Keratinocyte (primary cell): ENCODE measurements at regions not wholly inside any gene's neighbourhood (a gene's known extent, or its start where the extent isn't known, plus 50 kb on each side); places are given as distances from the start of the nearest gene placed in this dataset.

ENCODE experiments used
- DNase-seq: peaks from one replicate; pipeline ENCODE4 v3.0.0-alpha.2; 2011; ENCODE audit warnings: low read depth, missing footprints, low spot score
- FAIRE-seq: peaks from 2 replicates; lab custom pipeline; 2011; peaks lifted over from hg19 to GRCh38; lab: Jason Lieb, UNC
- H2AFZ ChIP-seq: 2 replicates; pipeline ENCODE4 v1.6.0; 2012; ENCODE audit warnings: low read length, control low read depth, inconsistent platforms; ENCODE audit not compliant: control insufficient read depth
- H3K27ac ChIP-seq: 2 replicates; pipeline ENCODE4 v1.5.1; 2011; ENCODE audit warnings: low read length; ENCODE audit not compliant: control insufficient read depth, insufficient read depth
- H3K27me3 ChIP-seq: 3 replicates; pipeline ENCODE4 v1.6.0; 2011; ENCODE audit warnings: low read length; ENCODE audit not compliant: control insufficient read depth, insufficient read depth; ENCODE audit errors: extremely low read depth
- H3K36me3 ChIP-seq, 2 experiments: 2 replicates in 1 of 2; 3 replicates in 1 of 2; pipeline ENCODE4 v1.5.1; 2011; ENCODE audit warnings: low read length in 2 of 2, mild to moderate bottlenecking in 1 of 2; ENCODE audit not compliant: control insufficient read depth in 2 of 2, insufficient read depth in 2 of 2; ENCODE audit errors: extremely low read depth in 1 of 2
- H3K4me1 ChIP-seq: 3 replicates; pipeline ENCODE4 v1.5.1; 2011; ENCODE audit warnings: low read length; ENCODE audit not compliant: control insufficient read depth, insufficient read depth; ENCODE audit errors: extremely low read depth
- H3K4me2 ChIP-seq: 3 replicates; pipeline ENCODE4 v1.6.0; 2011; ENCODE audit warnings: low read depth, low read length; ENCODE audit not compliant: control insufficient read depth, insufficient read depth; ENCODE audit errors: extremely low read depth
- H3K4me3 ChIP-seq, 3 experiments: fragments of 200-600 bp in 1 of 3; sonication (generic) in 1 of 3; 2 replicates in 2 of 3; 3 replicates in 1 of 3; pipeline ENCODE4 v1.5.1; 2011 to 2016; ENCODE audit warnings: low read length in 3 of 3, mild to moderate bottlenecking in 3 of 3, control low read depth in 2 of 3, inconsistent platforms in 1 of 3, low read depth in 1 of 3, mixed read lengths in 1 of 3, mixed run types in 1 of 3, moderate library complexity in 1 of 3; ENCODE audit not compliant: control insufficient read depth in 2 of 3, insufficient read depth in 2 of 3; ENCODE audit errors: extremely low read depth in 1 of 3
- H3K79me2 ChIP-seq: 2 replicates; pipeline ENCODE4 v1.6.0; 2012; ENCODE audit warnings: low read length; ENCODE audit not compliant: control insufficient read depth, insufficient read depth
- H3K9ac ChIP-seq: 3 replicates; pipeline ENCODE4 v1.6.0; 2011; ENCODE audit warnings: low read length; ENCODE audit not compliant: control insufficient read depth, insufficient read depth; ENCODE audit errors: extremely low read depth
- H3K9me1 ChIP-seq: 3 replicates; pipeline ENCODE4 v1.6.0; 2011; ENCODE audit warnings: low read length; ENCODE audit not compliant: control insufficient read depth, insufficient read depth; ENCODE audit errors: extremely low read depth
- H3K9me3 ChIP-seq: 2 replicates; pipeline ENCODE4 v1.5.1; 2012; ENCODE audit warnings: low read depth, low read length; ENCODE audit not compliant: control insufficient read depth
- H4K20me1 ChIP-seq: 3 replicates; pipeline ENCODE4 v1.6.0; 2011; ENCODE audit warnings: low read length; ENCODE audit not compliant: control insufficient read depth, insufficient read depth; ENCODE audit errors: extremely low read depth
- CTCF ChIP-seq, 3 experiments: IDR thresholded peaks in 1 of 3; conservative IDR thresholded peaks in 1 of 3; optimal IDR thresholded peaks in 1 of 3; 2 replicates in 2 of 3; 3 replicates in 1 of 3; pipeline versions ENCODE3 to v1.5.1; 2011; ENCODE audit warnings: low read length in 3 of 3, mild to moderate bottlenecking in 3 of 3, moderate library complexity in 2 of 3, control low read depth in 1 of 3, inconsistent platforms in 1 of 3; ENCODE audit not compliant: insufficient read depth in 2 of 3; ENCODE audit errors: extremely low read depth in 1 of 3
- EZH2 ChIP-seq: IDR thresholded peaks from one replicate; pipeline ENCODE4 v1.6.1; 2012; ENCODE audit warnings: inconsistent platforms, mild to moderate bottlenecking, low read length, moderate library complexity
- dilution Hi-C: fragments of 300-500 bp; cut with MboI; formaldehyde crosslinking; loops from one replicate; pipeline ENCODE4 v1.7.0; 2020; ENCODE audit warnings: low sequenced_read_pairs; ENCODE audit not compliant: extremely low pct_ligation_motif_present

DNA sequence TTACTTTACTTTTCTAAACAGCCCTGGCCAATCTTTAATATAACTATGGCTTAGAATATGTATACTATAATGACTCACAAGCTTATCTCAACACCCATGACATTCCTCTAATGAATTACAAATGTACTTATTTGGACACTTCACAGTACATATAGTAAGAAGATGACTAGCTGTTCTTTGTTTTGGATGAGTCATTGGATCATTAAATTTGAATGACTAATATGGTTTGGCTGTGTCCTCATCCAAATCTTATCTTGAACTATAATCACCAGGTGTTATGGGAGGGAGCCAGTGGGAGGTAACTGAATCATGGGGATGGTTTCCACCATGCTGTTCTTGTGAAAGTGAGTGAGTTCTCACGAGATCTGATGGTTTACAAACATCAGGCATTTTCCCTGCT lies 807.5 kb upstream of the SORCS1 start:
- no peak overlapping the region for H3K27ac ChIP-seq
- dilution Hi-C loops, result no loop called here
- H3K36me3 ChIP-seq, result no peaks in the 10 kb centered on the region
- H3K9me1 ChIP-seq, result no peaks in the 10 kb centered on the region
- no peak overlapping the region for H2AFZ ChIP-seq
- no peaks in the 10 kb centered on the region for H3K79me2 ChIP-seq
- H3K27me3 ChIP-seq, result no peaks in the 10 kb centered on the region
- H3K4me1 ChIP-seq, result no peaks in the 10 kb centered on the region
- H3K4me3 ChIP-seq, result no peak overlapping the region
- peak; percentile 44 for DNase-seq
- no peaks in the 10 kb centered on the region for H3K9me3 ChIP-seq
- no peak for FAIRE-seq
- no peak overlapping the region for H3K4me2 ChIP-seq
- no peaks in the 10 kb centered on the region for H4K20me1 ChIP-seq
- no peak overlapping the region for H3K9ac ChIP-seq
- TF ChIP-seq CTCF (optimal IDR thresholded peaks at IDR 0.05 in 1 of 3, IDR thresholded peaks at IDR 0.05 in 1 of 3, conservative IDR thresholded peaks at IDR 0.05 in 1 of 3; ENCODE audit: extremely low read depth in 1 of 3, insufficient read depth in 2 of 3, low read length in 3 of 3) (no peak), EZH2 (no peak)

DNA sequence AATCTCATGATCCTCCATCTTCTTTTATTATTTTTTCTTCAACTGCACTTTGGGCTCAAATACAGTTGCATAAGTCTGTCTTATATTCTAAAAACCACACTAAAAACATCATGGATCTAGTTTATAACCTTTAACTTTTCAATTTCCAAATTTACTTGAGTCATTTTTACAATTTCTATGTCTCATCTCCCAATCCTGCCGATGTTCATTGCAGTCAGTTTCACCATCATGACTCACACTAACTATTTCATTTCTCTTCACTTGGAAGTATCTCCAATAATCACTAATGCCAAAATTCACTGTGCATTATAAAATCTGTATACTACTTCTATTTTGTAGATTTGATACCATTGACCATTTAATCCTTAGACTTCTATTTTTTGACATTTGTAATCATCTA lies 806.9 kb upstream of the SORCS1 start:
- Histone ChIP-seq H3K27me3 (no peaks in the 10 kb centered on the region), H3K36me3 (no peaks in the 10 kb centered on the region), H3K4me2 (no peak overlapping the region), H2AFZ (no peak overlapping the region), H3K4me1 (no peaks in the 10 kb centered on the region), H3K79me2 (no peaks in the 10 kb centered on the region), H3K9me3 (no peaks in the 10 kb centered on the region), H3K27ac (peak overlapping the region; percentile 17), H3K4me3 (no peak overlapping the region), H3K9me1 (no peaks in the 10 kb centered on the region), H4K20me1 (no peaks in the 10 kb centered on the region), H3K9ac (no peak overlapping the region)
- TF ChIP-seq EZH2 (no peak), CTCF (optimal IDR thresholded peaks at IDR 0.05 in 1 of 3, IDR thresholded peaks at IDR 0.05 in 1 of 3, conservative IDR thresholded peaks at IDR 0.05 in 1 of 3; ENCODE audit: extremely low read depth in 1 of 3, insufficient read depth in 2 of 3, low read length in 3 of 3) (no peak)
- no peak for FAIRE-seq
- DNase-seq, result no peak
- dilution Hi-C loops, result no loop called here
